Upper lobe of left lung (tissue), 6 donors: ENCODE measurements at regions not wholly inside any gene's neighbourhood (a gene's known extent, or its start where the extent isn't known, plus 50 kb on each side); places are given as distances from the start of the nearest gene placed in this dataset.

Experiments used
- ATAC-seq, 2 donors: fragments of 200-7000 bp; cut with Tn5 transposase; one replicate each; pipeline ENCODE4 v1.9.1; 2022; ENCODE audit warnings: mild to moderate bottlenecking in 2 of 2, moderate library complexity in 2 of 2; ENCODE audit not compliant: low FRiP score in 2 of 2
- DNase-seq, 2 donors: peaks; one replicate each; pipeline ENCODE4 v3.0.0-alpha.2; 2019 to 2020
- H3K27ac ChIP-seq, 4 donors: fragments of 200-600 bp; sonication (generic); one replicate each; pipeline ENCODE4 v1.5.1; 2016 to 2019
- H3K27me3 ChIP-seq, 4 donors: fragments of 200-600 bp; sonication (generic); one replicate each; pipeline ENCODE4 v1.5.1; 2017 to 2019
- H3K36me3 ChIP-seq, 4 donors: fragments of 200-600 bp; sonication (generic); one replicate each; pipeline ENCODE4 v1.5.1; 2016 to 2019
- H3K4me1 ChIP-seq, 4 donors: fragments of 200-600 bp; sonication (generic); one replicate each; pipeline ENCODE4 v1.5.1; 2018 to 2019
- H3K4me3 ChIP-seq, 4 donors: fragments of 200-600 bp; sonication (generic); one replicate each; pipeline ENCODE4 v1.5.1; 2017 to 2019; ENCODE audit warnings: mild to moderate bottlenecking in 2 of 4, moderate library complexity in 1 of 4
- H3K9me3 ChIP-seq, 4 donors: fragments of 200-600 bp; sonication (generic); one replicate each; pipeline ENCODE4 v1.5.1; 2018 to 2019
- CTCF ChIP-seq, 6 experiments: fragments of 450-650 bp in 4 of 6; fragments of 200-600 bp in 2 of 6; sonication (generic) in 2 of 6; IDR thresholded peaks; one replicate each; pipeline ENCODE4 v1.5.1; 2016 to 2019; ENCODE audit warnings: antibody characterized with exemption in 6 of 6
- EP300 ChIP-seq, 4 donors: sonication (generic); formaldehyde crosslinking; IDR thresholded peaks; one replicate each; pipeline ENCODE4 v1.5.1; 2017; ENCODE audit warnings: antibody characterized with exemption in 4 of 4, control low read depth in 2 of 4
- POLR2A ChIP-seq, 4 donors: fragments of 450-650 bp; IDR thresholded peaks; one replicate each; pipeline ENCODE4 v1.5.1; 2016 to 2017; ENCODE audit warnings: antibody characterized with exemption in 4 of 4, mild to moderate bottlenecking in 2 of 4
- POLR2AphosphoS5 ChIP-seq, 2 donors: sonication (generic); formaldehyde crosslinking; IDR thresholded peaks; one replicate each; pipeline ENCODE4 v1.5.1; 2017; ENCODE audit warnings: antibody characterized with exemption in 2 of 2
- WGBS, 2 donors: methylation state at CpG; one replicate each; pipeline ENCODE4 v1.1.5; 2017 to 2018; 5-methylcytosine and 5-hydroxymethylcytosine counted together
- donor health status: DM: no; HTN: no; CAD: no; lungs with moderate emphysema.
- donor health status: DM: no; HTN: yes; CAD: no; lungs with severe emphysema.

- WGBS, 2 donors = 44 to 50% methylated on average over 2 of the region's 2 CpGs
- H3K27ac ChIP-seq = no peak overlapping the region
Measured at GRCh38 chr2:17107151-17107550, 411.1 kb downstream of the RAD51AP2 start.

GRCh38 chr2:17106418-17106817, 411.8 kb downstream of the RAD51AP2 start:
- Histone ChIP-seq H3K36me3 (no peaks in the 10 kb centered on the region), H3K27me3 (no peaks in the 10 kb centered on the region), H3K27ac (no peak overlapping the region), H3K4me1 (no peaks in the 10 kb centered on the region), H3K9me3 (no peaks in the 10 kb centered on the region), H3K4me3 (no peak overlapping the region)
- ATAC-seq (no peak), DNase-seq (no peak)
- 79 to 89% methylated on average over 1 of the region's 1 CpG for WGBS, 2 donors
- TF ChIP-seq POLR2A (IDR thresholded peaks at IDR 0.05) = no peak
- no peak for TF ChIP-seq CTCF (IDR thresholded peaks at IDR 0.05)
- no peak for TF ChIP-seq EP300 (IDR thresholded peaks at IDR 0.05)
- no peak for TF ChIP-seq POLR2AphosphoS5 (IDR thresholded peaks at IDR 0.05)

More at GRCh38 chr2:17107151-17107550, 411.1 kb downstream of the RAD51AP2 start:
- TF ChIP-seq POLR2A (IDR thresholded peaks at IDR 0.05) (no peak), CTCF (IDR thresholded peaks at IDR 0.05) (no peak), POLR2AphosphoS5 (IDR thresholded peaks at IDR 0.05) (no peak), EP300 (IDR thresholded peaks at IDR 0.05) (no peak)
- no peaks in the 10 kb centered on the region for H3K27me3 ChIP-seq
- no peaks in the 10 kb centered on the region for H3K4me1 ChIP-seq
- no peak for ATAC-seq
- no peaks in the 10 kb centered on the region for H3K9me3 ChIP-seq
- no peak for DNase-seq
- H3K36me3 ChIP-seq = no peaks in the 10 kb centered on the region
- H3K4me3 ChIP-seq = no peak overlapping the region

GRCh38 chr2:17104454-17104853, 413.8 kb downstream of the RAD51AP2 start:
- no peaks in the 10 kb centered on the region for H3K27me3 ChIP-seq
- TF ChIP-seq POLR2A (IDR thresholded peaks at IDR 0.05) (no peak), EP300 (IDR thresholded peaks at IDR 0.05) (no peak)
- no peaks in the 10 kb centered on the region for H3K9me3 ChIP-seq
- H3K36me3 ChIP-seq = no peaks in the 10 kb centered on the region
- H3K4me3 ChIP-seq = no peak overlapping the region
- DNase-seq = no peak
- H3K27ac ChIP-seq = no peak overlapping the region
- ATAC-seq = no peak
- H3K4me1 ChIP-seq = no peaks in the 10 kb centered on the region

DNA sequence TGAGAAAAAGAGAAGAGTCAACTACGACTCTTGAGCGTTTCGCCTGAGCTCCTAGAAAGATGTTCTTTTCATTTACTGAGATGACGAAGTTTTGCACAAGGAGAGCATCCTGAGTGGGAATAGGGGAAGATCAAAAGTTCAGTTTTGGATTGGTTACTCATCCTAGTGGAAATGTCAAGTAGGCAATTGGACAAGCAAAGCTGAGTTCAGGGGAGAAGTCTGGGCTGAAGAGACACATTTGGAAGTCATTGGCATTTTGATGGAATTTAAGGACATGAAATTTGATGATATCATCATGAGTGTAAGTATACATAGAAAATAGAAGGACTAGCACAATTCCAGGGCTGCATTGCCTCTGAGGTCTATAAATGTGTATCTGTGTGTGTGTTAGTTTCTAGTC, 416.6 kb downstream of the RAD51AP2 start:
- TF ChIP-seq POLR2A (IDR thresholded peaks at IDR 0.05) = no peak
- 87 to 92% methylated on average over 4 of the region's 4 CpGs for WGBS, 2 donors
- no peaks in the 10 kb centered on the region for H3K4me1 ChIP-seq
- ATAC-seq (no peak), DNase-seq (no peak)
- no peaks in the 10 kb centered on the region for H3K36me3 ChIP-seq
- no peak overlapping the region for H3K4me3 ChIP-seq
- H3K27ac ChIP-seq = no peak overlapping the region
- no peaks in the 10 kb centered on the region for H3K9me3 ChIP-seq
- H3K27me3 ChIP-seq = no peaks in the 10 kb centered on the region

- ATAC-seq = no peak
- Histone ChIP-seq H3K9me3 (no peaks in the 10 kb centered on the region), H3K36me3 (no peaks in the 10 kb centered on the region), H3K27ac (no peak overlapping the region), H3K27me3 (no peaks in the 10 kb centered on the region), H3K4me3 (no peak overlapping the region), H3K4me1 (no peaks in the 10 kb centered on the region)
- TF ChIP-seq POLR2A (IDR thresholded peaks at IDR 0.05) (no peak), CTCF (IDR thresholded peaks at IDR 0.05) (no peak), EP300 (IDR thresholded peaks at IDR 0.05) (no peak), POLR2AphosphoS5 (IDR thresholded peaks at IDR 0.05) (no peak)
- WGBS, 2 donors = 70 to 71% methylated on average over 1 of the region's 1 CpG
- DNase-seq = no peak
Measured at GRCh38 chr2:17101091-17101490, 417.1 kb downstream of the RAD51AP2 start.

DNA sequence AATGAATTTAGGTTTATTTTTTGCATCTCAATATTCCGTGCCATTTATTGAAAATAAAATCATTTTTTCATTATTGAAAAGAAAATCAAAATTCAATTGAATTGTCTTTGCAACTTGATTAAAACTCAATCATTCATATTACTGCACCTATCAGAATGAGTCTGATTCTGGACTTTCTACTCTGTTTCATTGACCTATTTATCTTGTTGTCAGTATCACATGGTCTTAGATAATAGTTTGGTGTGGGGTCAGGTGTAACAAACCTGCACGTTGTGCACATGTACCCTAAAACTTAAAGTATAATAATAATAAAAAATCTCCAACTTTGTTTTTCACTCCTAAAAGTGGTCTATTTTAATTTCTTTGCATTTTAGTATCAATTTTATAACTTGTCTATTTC, 422.9 kb downstream of the RAD51AP2 start:
- Histone ChIP-seq H3K27me3 (no peaks in the 10 kb centered on the region), H3K4me3 (no peak overlapping the region), H3K36me3 (no peaks in the 10 kb centered on the region), H3K27ac (no peak overlapping the region), H3K9me3 (no peaks in the 10 kb centered on the region), H3K4me1 (no peaks in the 10 kb centered on the region)
- TF ChIP-seq EP300 (IDR thresholded peaks at IDR 0.05) (no peak), POLR2AphosphoS5 (IDR thresholded peaks at IDR 0.05) (no peak), CTCF (IDR thresholded peaks at IDR 0.05) (no peak), POLR2A (IDR thresholded peaks at IDR 0.05) (no peak)
- no peak for DNase-seq
- WGBS, 2 donors = 87 to 90% methylated on average over 2 of the region's 2 CpGs
- ATAC-seq = no peak
